MM.1S (cell line): ENCODE measurements at regions not wholly inside any gene's neighbourhood (a gene's known extent, or its start where the extent isn't known, plus 50 kb on each side); places are given as distances from the start of the nearest gene placed in this dataset.

Experiments
- DNase-seq: peaks from one replicate; pipeline ENCODE4 v3.0.0-alpha.2; 2015
- H2AFZ ChIP-seq: fragments of 300-600 bp; sonication (generic); 2 replicates; pipeline ENCODE4 v1.6.0; 2016; ENCODE audit warnings: antibody characterized with exemption, low read length
- H3F3A ChIP-seq: fragments of 300-600 bp; sonication (generic); 2 replicates; pipeline ENCODE4 v1.6.1; 2016; ENCODE audit warnings: mild to moderate bottlenecking, antibody characterized with exemption, low read length, moderate library complexity, mixed read lengths; ENCODE audit not compliant: insufficient read depth
- H3K27ac ChIP-seq: fragments of 300-600 bp; sonication (generic); 2 replicates; pipeline ENCODE4 v1.5.1; 2016; ENCODE audit warnings: mild to moderate bottlenecking, low read length
- H3K27me3 ChIP-seq: fragments of 300-600 bp; sonication (generic); replicated peaks from 2 replicates; pipeline ENCODE4 v1.6.0; 2016; ENCODE audit warnings: low read length; ENCODE audit not compliant: insufficient read depth
- H3K36me3 ChIP-seq: fragments of 300-600 bp; sonication (generic); replicated peaks from 2 replicates; pipeline ENCODE4 v1.6.1; 2016; ENCODE audit warnings: mild to moderate bottlenecking, low read length, mixed read lengths; ENCODE audit not compliant: insufficient read depth
- H3K4me1 ChIP-seq: fragments of 300-600 bp; sonication (generic); 2 replicates; pipeline ENCODE4 v1.6.1; 2016; ENCODE audit warnings: low read length, mixed read lengths
- H3K4me2 ChIP-seq: fragments of 300-600 bp; sonication (generic); 2 replicates; pipeline ENCODE4 v1.6.0; 2016; ENCODE audit warnings: low read depth, low read length
- H3K4me3 ChIP-seq: fragments of 300-600 bp; sonication (generic); 2 replicates; pipeline ENCODE4 v1.5.1; 2016; ENCODE audit warnings: low read length, mixed read lengths
- H3K79me2 ChIP-seq: fragments of 300-600 bp; sonication (generic); 2 replicates; pipeline ENCODE4 v1.6.1; 2016; ENCODE audit warnings: mixed run types, low read length, mixed read lengths
- H3K9ac ChIP-seq: fragments of 300-600 bp; sonication (generic); 2 replicates; pipeline ENCODE4 v1.6.1; 2016; ENCODE audit warnings: low read length, mixed read lengths
- H3K9me2 ChIP-seq: fragments of 300-600 bp; sonication (generic); replicated peaks from 2 replicates; pipeline ENCODE4 v1.6.1; 2016; ENCODE audit warnings: mild to moderate bottlenecking, low read length, mixed read lengths; ENCODE audit not compliant: insufficient read depth
- H3K9me3 ChIP-seq: fragments of 300-600 bp; sonication (generic); replicated peaks from 2 replicates; pipeline ENCODE4 v1.6.1; 2016; ENCODE audit warnings: mild to moderate bottlenecking, low read length, mixed read lengths; ENCODE audit not compliant: insufficient read depth
- H4K20me1 ChIP-seq: fragments of 300-600 bp; sonication (generic); 2 replicates; pipeline ENCODE4 v1.6.1; 2016; ENCODE audit warnings: mild to moderate bottlenecking, low read length, moderate library complexity, mixed read lengths; ENCODE audit not compliant: insufficient read depth
- CTCF ChIP-seq: fragments of 300-600 bp; sonication (generic); IDR thresholded peaks from 2 replicates; pipeline ENCODE4 v1.5.1; 2016; ENCODE audit warnings: antibody characterized with exemption, low read length, mixed read lengths
- EZH2 ChIP-seq: fragments of 300-600 bp; sonication (generic); optimal IDR thresholded peaks from 2 replicates; pipeline ENCODE3; 2017; ENCODE audit warnings: low read depth, mild to moderate bottlenecking, antibody characterized with exemption, low read length, mixed read lengths
- EZH2phosphoT487 ChIP-seq: fragments of 300-600 bp; sonication (generic); IDR thresholded peaks from 2 replicates; pipeline ENCODE4 v1.6.1; 2018; ENCODE audit warnings: antibody characterized with exemption, low read length

- Histone ChIP-seq H3K27ac (no peak overlapping the region), H3K27me3 (no peaks in the 10 kb centered on the region), H3K79me2 (no peaks in the 10 kb centered on the region), H3K9me2 (no peaks in the 10 kb centered on the region), H4K20me1 (no peaks in the 10 kb centered on the region), H3K9ac (no peak overlapping the region), H3K9me3 (no peaks in the 10 kb centered on the region), H3K4me2 (no peak overlapping the region), H3K36me3 (no peaks in the 10 kb centered on the region), H3F3A (no peaks in the 10 kb centered on the region), H2AFZ (no peak overlapping the region), H3K4me3 (no peak overlapping the region), H3K4me1 (no peaks in the 10 kb centered on the region)
- TF ChIP-seq CTCF (no peak), EZH2 (no peak), EZH2phosphoT487 (no peak)
- DNase-seq, result no peak
These were observed 263.6 kb downstream of the PTTG2 start for GRCh38 chr4:38223782-38224236.

GRCh38 chr4:38224850-38225249 lies 264.7 kb downstream of the PTTG2 start:
- Histone ChIP-seq H2AFZ (no peak overlapping the region), H3K4me1 (no peaks in the 10 kb centered on the region), H4K20me1 (no peaks in the 10 kb centered on the region), H3K9ac (no peak overlapping the region), H3K36me3 (no peaks in the 10 kb centered on the region), H3K79me2 (no peaks in the 10 kb centered on the region), H3K9me3 (no peaks in the 10 kb centered on the region), H3K9me2 (no peaks in the 10 kb centered on the region), H3K4me2 (no peak overlapping the region), H3K27me3 (no peaks in the 10 kb centered on the region), H3F3A (no peaks in the 10 kb centered on the region), H3K27ac (no peak overlapping the region), H3K4me3 (no peak overlapping the region)
- TF ChIP-seq EZH2phosphoT487 (no peak), EZH2 (no peak), CTCF (no peak)
- no peak for DNase-seq

- no peak overlapping the region for H3K4me2 ChIP-seq
- no peak for TF ChIP-seq EZH2
- TF ChIP-seq CTCF, result no peak
- no peak for TF ChIP-seq EZH2phosphoT487
- H3K9ac ChIP-seq, result no peak overlapping the region
- no peaks in the 10 kb centered on the region for H3K4me1 ChIP-seq
- no peak overlapping the region for H3K27ac ChIP-seq
- no peaks in the 10 kb centered on the region for H3F3A ChIP-seq
- H3K27me3 ChIP-seq, result no peaks in the 10 kb centered on the region
- no peak overlapping the region for H3K4me3 ChIP-seq
- H4K20me1 ChIP-seq, result no peaks in the 10 kb centered on the region
- H3K9me2 ChIP-seq, result no peaks in the 10 kb centered on the region
- no peak overlapping the region for H2AFZ ChIP-seq
- H3K9me3 ChIP-seq, result no peaks in the 10 kb centered on the region
- no peak for DNase-seq
- no peaks in the 10 kb centered on the region for H3K79me2 ChIP-seq
- H3K36me3 ChIP-seq, result no peaks in the 10 kb centered on the region
These were observed 266.0 kb downstream of the PTTG2 start for GRCh38 chr4:38226170-38226569.
